HEK293 (cell line): ENCODE measurements at regions not wholly inside any gene's neighbourhood (a gene's known extent, or its start where the extent isn't known, plus 50 kb on each side); places are given as distances from the start of the nearest gene placed in this dataset.

Source experiments
- CTCF ChIP-seq: fragments of 450-650 bp; formaldehyde crosslinking; IDR thresholded peaks from 2 replicates; pipeline ENCODE4 v1.5.1; 2016; ENCODE audit warnings: missing biosample characterization, missing genetic modification characterization
- YY1 ChIP-seq: fragments of 450-650 bp; formaldehyde crosslinking; IDR thresholded peaks from 2 replicates; pipeline ENCODE4 v1.5.1; 2018; ENCODE audit warnings: missing biosample characterization, missing genetic modification characterization

DNA sequence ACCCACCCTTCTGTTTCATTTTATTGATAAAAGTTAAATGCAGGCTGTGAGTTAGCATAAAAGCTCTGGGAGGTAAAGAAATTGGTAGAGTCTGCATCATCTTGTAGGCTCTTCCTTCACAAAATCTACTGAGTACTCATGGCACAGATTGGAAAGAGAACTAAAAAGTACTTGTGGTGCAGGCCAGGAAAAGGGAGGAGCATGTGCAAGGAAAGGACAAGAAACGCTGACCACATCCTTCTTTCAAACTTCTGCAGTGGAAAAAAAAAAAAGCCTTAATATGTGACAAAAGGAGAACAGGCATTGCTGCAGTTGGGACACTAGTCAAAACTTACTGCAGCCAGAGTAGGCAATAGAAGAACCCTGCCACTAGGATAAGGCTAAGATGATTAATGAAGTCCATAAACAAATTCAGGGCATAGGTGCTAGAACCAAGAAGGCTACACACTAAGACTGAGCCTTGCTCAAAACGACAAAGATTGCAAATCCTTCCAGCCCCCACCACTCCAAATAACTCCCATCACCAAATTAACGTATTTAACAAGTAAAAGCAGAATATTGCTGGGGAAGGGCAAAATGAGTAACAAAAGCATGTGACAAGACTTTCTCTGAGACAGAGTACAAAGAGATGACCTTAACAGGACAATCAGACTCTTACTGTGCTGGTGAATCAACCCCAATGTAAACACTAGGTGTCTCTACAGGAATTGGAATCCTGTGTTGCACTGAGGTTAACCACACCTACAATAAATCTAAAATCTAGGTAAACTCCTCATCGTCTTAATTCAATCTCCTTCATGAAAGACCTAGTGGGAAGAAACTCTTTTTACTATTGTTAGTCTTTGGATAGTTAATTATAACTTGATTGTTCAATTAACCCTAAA is 1024.8 kb downstream of the TLE1 start:
- TF ChIP-seq CTCF (tag by site-specific recombination) (no peak), YY1 (no peak)
